H9 (cell line): ENCODE measurements at regions not wholly inside any gene's neighbourhood (a gene's known extent, or its start where the extent isn't known, plus 50 kb on each side); places are given as distances from the start of the nearest gene placed in this dataset.

Experiments
- DNase-seq: peaks from one replicate; pipeline ENCODE4 v3.0.0-alpha.2; 2017
- H2AFZ ChIP-seq: one replicate; pipeline ENCODE4 v1.6.1; 2013; ENCODE audit warnings: mild to moderate bottlenecking, low read length, control low read depth, moderate library complexity
- H2AK5ac ChIP-seq: 2 replicates; pipeline ENCODE4 v1.6.1; 2013; ENCODE audit warnings: low read length, control low read depth, mixed read lengths; ENCODE audit not compliant: insufficient read length
- H2BK120ac ChIP-seq: one replicate; pipeline ENCODE4 v1.6.1; 2013; ENCODE audit warnings: low read depth, mild to moderate bottlenecking, low read length, control low read depth, inconsistent platforms; ENCODE audit not compliant: poor library complexity, severe bottlenecking
- H2BK12ac ChIP-seq: 2 replicates; pipeline ENCODE4 v1.6.1; 2013; ENCODE audit warnings: low read length, control low read depth, mixed read lengths, low read depth; ENCODE audit not compliant: insufficient read length
- H2BK15ac ChIP-seq: 2 replicates; pipeline ENCODE4 v1.6.1; 2013; ENCODE audit warnings: low read depth, low read length, control low read depth
- H2BK20ac ChIP-seq: one replicate; pipeline ENCODE4 v1.6.1; 2013; ENCODE audit warnings: low read depth, mild to moderate bottlenecking, low read length, control low read depth, inconsistent platforms; ENCODE audit not compliant: poor library complexity, severe bottlenecking
- H2BK5ac ChIP-seq: 2 replicates; pipeline ENCODE4 v1.6.1; 2013; ENCODE audit warnings: low read length, control low read depth, mixed read lengths; ENCODE audit not compliant: insufficient read length
- H3K14ac ChIP-seq: 2 replicates; pipeline ENCODE4 v1.6.1; 2013; ENCODE audit warnings: low read length, control low read depth; ENCODE audit not compliant: insufficient read depth
- H3K18ac ChIP-seq: 2 replicates; pipeline ENCODE4 v1.6.1; 2013; ENCODE audit warnings: low read depth, mild to moderate bottlenecking, mixed read lengths, low read length, control low read depth; ENCODE audit not compliant: insufficient read length
- H3K23ac ChIP-seq: 2 replicates; pipeline ENCODE4 v1.6.1; 2013; ENCODE audit warnings: low read length, control low read depth, mixed read lengths, low read depth; ENCODE audit not compliant: insufficient read length
- H3K23me2 ChIP-seq: 2 replicates; pipeline ENCODE4 v1.6.1; 2013; ENCODE audit warnings: low read depth, mild to moderate bottlenecking, mixed read lengths, low read length, control low read depth; ENCODE audit not compliant: insufficient read length, poor library complexity, severe bottlenecking
- H3K27ac ChIP-seq: 2 replicates; pipeline ENCODE4 v1.5.1; 2013; ENCODE audit warnings: low read length, control low read depth, mixed read lengths, low read depth; ENCODE audit not compliant: insufficient read length
- H3K27me3 ChIP-seq: 2 replicates; pipeline ENCODE4 v1.6.1; 2013; ENCODE audit warnings: low read length, control low read depth, inconsistent platforms; ENCODE audit not compliant: insufficient read depth
- H3K4ac ChIP-seq: 2 replicates; pipeline ENCODE4 v1.6.1; 2013; ENCODE audit warnings: low read depth, mild to moderate bottlenecking, control low read depth, inconsistent platforms, low read length, moderate library complexity
- H3K4me1 ChIP-seq: 2 replicates; pipeline ENCODE4 v1.6.1; 2013; ENCODE audit warnings: low read length, control low read depth, inconsistent platforms; ENCODE audit not compliant: insufficient read depth
- H3K4me2 ChIP-seq: 2 replicates; pipeline ENCODE4 v1.6.1; 2013; ENCODE audit warnings: low read length, control low read depth, mixed read lengths; ENCODE audit not compliant: insufficient read length, insufficient read depth
- H3K56ac ChIP-seq: 2 replicates; pipeline ENCODE4 v1.6.1; 2013; ENCODE audit warnings: low read depth, mild to moderate bottlenecking, mixed read lengths, low read length, control low read depth; ENCODE audit not compliant: insufficient read length
- H3K79me1 ChIP-seq: 2 replicates; pipeline ENCODE4 v1.6.1; 2013; ENCODE audit warnings: low read depth, mild to moderate bottlenecking, moderate library complexity, low read length, control low read depth, inconsistent platforms; ENCODE audit not compliant: insufficient read depth, poor library complexity, severe bottlenecking
- H3K79me2 ChIP-seq: 2 replicates; pipeline ENCODE4 v1.6.1; 2013; ENCODE audit warnings: low read length, control low read depth, inconsistent platforms; ENCODE audit not compliant: insufficient read depth
- H3K9ac ChIP-seq: 2 replicates; pipeline ENCODE4 v1.6.1; 2013; ENCODE audit warnings: low read length, control low read depth, mixed read lengths; ENCODE audit not compliant: insufficient read length; ENCODE audit errors: extremely low read depth
- H3K9me3 ChIP-seq: one replicate; pipeline ENCODE4 v1.6.1; 2013; ENCODE audit warnings: low read depth, low read length, inconsistent platforms; ENCODE audit not compliant: control insufficient read depth
- H3T11ph ChIP-seq: one replicate; pipeline ENCODE4 v1.6.1; 2013; ENCODE audit warnings: mild to moderate bottlenecking, low read length, control low read depth, inconsistent platforms
- H4K20me1 ChIP-seq: one replicate; pipeline ENCODE4 v1.6.1; 2013; ENCODE audit not compliant: control insufficient read depth, insufficient read length, insufficient read depth
- H4K5ac ChIP-seq: 2 replicates; pipeline ENCODE4 v1.6.1; 2013; ENCODE audit warnings: low read depth, mild to moderate bottlenecking, mixed read lengths, low read length, control low read depth; ENCODE audit not compliant: insufficient read length
- H4K8ac ChIP-seq: replicated peaks from 2 replicates; pipeline ENCODE4 v1.6.1; 2013; ENCODE audit warnings: low read length, control low read depth, mixed read lengths, low read depth; ENCODE audit not compliant: insufficient read length
- H4K91ac ChIP-seq: 2 replicates; pipeline ENCODE4 v1.6.1; 2013; ENCODE audit warnings: low read depth, mild to moderate bottlenecking, moderate library complexity, mixed read lengths, low read length, control low read depth; ENCODE audit not compliant: insufficient read length
- H3K27ac Mint-ChIP-seq, 3 experiments: 2 replicates in 2 of 3; 3 replicates in 1 of 3; pipeline ENCODE4 v1.8.0; 2020 to 2021; ENCODE audit warnings: mixed read lengths in 3 of 3, mild to moderate bottlenecking in 1 of 3, moderate library complexity in 1 of 3
- H3K27me3 Mint-ChIP-seq: 2 replicates; pipeline ENCODE4 v1.8.0; 2021; ENCODE audit warnings: low read depth, mild to moderate bottlenecking, moderate library complexity, mixed read lengths
- H3K36me3 Mint-ChIP-seq, 3 experiments: 2 replicates in 2 of 3; 3 replicates in 1 of 3; pipeline ENCODE4 v1.8.0; 2020 to 2021; ENCODE audit warnings: low read depth in 3 of 3, mixed read lengths in 3 of 3; ENCODE audit not compliant: insufficient read depth in 1 of 3
- H3K4me1 Mint-ChIP-seq, 2 experiments: 2 replicates each; pipeline ENCODE4 v1.8.0; 2020; ENCODE audit warnings: mixed read lengths in 2 of 2
- H3K4me3 Mint-ChIP-seq, 2 experiments: 2 replicates in 1 of 2; 3 replicates in 1 of 2; pipeline ENCODE4 v1.8.0; 2020 to 2021; ENCODE audit warnings: mild to moderate bottlenecking in 2 of 2, mixed read lengths in 2 of 2, moderate library complexity in 1 of 2
- H3K9me3 Mint-ChIP-seq, 2 experiments: 2 replicates in 1 of 2; 3 replicates in 1 of 2; pipeline ENCODE4 v1.8.0; 2020; ENCODE audit warnings: mild to moderate bottlenecking in 2 of 2, mixed read lengths in 2 of 2, moderate library complexity in 1 of 2
- WGBS: extraction: QIAGEN DNeasy Blood & Tissue Kit; methylation state at CpG from one replicate; pipeline ENCODE4 v1.1.7; 2013; ENCODE audit warnings: missing lambda C conversion rate, low lambda C conversion rate, mixed read lengths; ENCODE audit not compliant: insufficient read length; ENCODE audit errors: extremely low coverage; 5-methylcytosine and 5-hydroxymethylcytosine counted together
- TF ChIP-seq, protein P1 (sequence below): fragments of 200-600 bp; sonication (generic); conservative IDR thresholded peaks from 3 replicates; pipeline ENCODE4 v1.8.0; 2021; ENCODE audit warnings: antibody characterized with exemption, mild to moderate bottlenecking

DNA sequence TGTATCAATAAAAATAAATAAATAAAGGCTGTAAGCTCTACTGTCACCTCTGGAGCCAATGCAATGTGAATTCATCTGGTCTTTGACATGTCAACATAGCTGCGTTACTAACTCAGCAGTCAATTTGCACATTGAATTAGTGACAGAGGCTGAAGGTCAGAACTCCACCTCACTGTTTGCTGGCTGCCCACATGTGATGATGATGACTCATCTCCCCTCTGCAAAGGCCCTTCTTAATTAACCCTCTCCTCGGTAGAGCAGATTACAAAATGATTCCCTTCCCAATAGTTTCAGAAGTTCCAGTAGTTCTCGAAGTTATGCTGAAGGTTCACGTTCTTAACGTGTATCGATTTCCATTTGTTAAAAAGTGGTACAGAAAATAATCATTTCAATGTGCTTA, 1626.0 kb upstream of the TENM3 start:
- Histone ChIP-seq H2AK5ac (no peak overlapping the region), H3K27me3 (no peaks in the 10 kb centered on the region), H3T11ph (no peak overlapping the region), H3K14ac (no peak overlapping the region), H2AFZ (no peak overlapping the region), H3K9ac (no peak overlapping the region), H4K5ac (no peak overlapping the region), H3K23ac (no peak overlapping the region), H3K4ac (no peak overlapping the region), H3K4me2 (no peak overlapping the region), H3K23me2 (no peaks in the 10 kb centered on the region), H2BK5ac (no peak overlapping the region), H3K56ac (no peak overlapping the region), H3K79me2 (no peaks in the 10 kb centered on the region), H4K91ac (no peak overlapping the region), H4K20me1 (no peaks in the 10 kb centered on the region), H3K79me1 (no peaks in the 10 kb centered on the region), H3K18ac (no peak overlapping the region), H2BK15ac (no peak overlapping the region), H2BK120ac (no peak overlapping the region), H2BK12ac (no peak overlapping the region), H3K4me1 (no peaks in the 10 kb centered on the region), H2BK20ac (no peak overlapping the region), H3K27ac (no peak overlapping the region), H4K8ac (no peak overlapping the region), H3K9me3 (no peaks in the 10 kb centered on the region)
- Mint-ChIP-seq H3K36me3 (no peaks in the 10 kb centered on the region), H3K27ac (peak overlapping the region in 1 of 3 experiments; percentile 13; a peak in 2 of 7 replicates), H3K9me3 (no peaks in the 10 kb centered on the region; a peak in 1 of 5 replicates), H3K4me3 (no peak overlapping the region), H3K4me1 (peaks cover 5 to 17% of the 10 kb centered on the region in 2 experiments), H3K27me3 (no peaks in the 10 kb centered on the region)
- no peak for DNase-seq
- WGBS, result no CpG with 5 or more reads among the region's 6 CpGs
- TF ChIP-seq, protein P1, sequence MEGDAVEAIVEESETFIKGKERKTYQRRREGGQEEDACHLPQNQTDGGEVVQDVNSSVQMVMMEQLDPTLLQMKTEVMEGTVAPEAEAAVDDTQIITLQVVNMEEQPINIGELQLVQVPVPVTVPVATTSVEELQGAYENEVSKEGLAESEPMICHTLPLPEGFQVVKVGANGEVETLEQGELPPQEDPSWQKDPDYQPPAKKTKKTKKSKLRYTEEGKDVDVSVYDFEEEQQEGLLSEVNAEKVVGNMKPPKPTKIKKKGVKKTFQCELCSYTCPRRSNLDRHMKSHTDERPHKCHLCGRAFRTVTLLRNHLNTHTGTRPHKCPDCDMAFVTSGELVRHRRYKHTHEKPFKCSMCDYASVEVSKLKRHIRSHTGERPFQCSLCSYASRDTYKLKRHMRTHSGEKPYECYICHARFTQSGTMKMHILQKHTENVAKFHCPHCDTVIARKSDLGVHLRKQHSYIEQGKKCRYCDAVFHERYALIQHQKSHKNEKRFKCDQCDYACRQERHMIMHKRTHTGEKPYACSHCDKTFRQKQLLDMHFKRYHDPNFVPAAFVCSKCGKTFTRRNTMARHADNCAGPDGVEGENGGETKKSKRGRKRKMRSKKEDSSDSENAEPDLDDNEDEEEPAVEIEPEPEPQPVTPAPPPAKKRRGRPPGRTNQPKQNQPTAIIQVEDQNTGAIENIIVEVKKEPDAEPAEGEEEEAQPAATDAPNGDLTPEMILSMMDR, result no peak
